Frontal cortex (tissue), 3 donors: ENCODE measurements at regions not wholly inside any gene's neighbourhood (a gene's known extent, or its start where the extent isn't known, plus 50 kb on each side); places are given as distances from the start of the nearest gene placed in this dataset.
"Not testable (repeated sequence)": the region's sequence is repeated elsewhere in the genome, so short reads cannot be mapped to it uniquely, and the experiment has no call there.

Source experiments
- DNase-seq, 2 donors: peaks; one replicate each; pipeline ENCODE4 v3.0.0; 2012; ENCODE audit warnings: low spot score in 2 of 2
- FAIRE-seq: peaks from 2 replicates; lab custom pipeline; 2012; peaks lifted over from hg19 to GRCh38; lab: Jason Lieb, UNC
- donor health status: control.
- donor health status: control.
- donor health status: control.

- FAIRE-seq (no peak), DNase-seq (no peak)
Measured at GRCh38 chr2:216949700-216950413, 90.0 kb upstream of the TNP1 start.

GRCh38 chr2:216947055-216947454 is 87.2 kb upstream of the TNP1 start:
- FAIRE-seq (no peak), DNase-seq (no peak)

GRCh38 chr2:216944733-216945132 is 84.9 kb upstream of the TNP1 start:
- no peak for DNase-seq
- FAIRE-seq, result no peak

GRCh38 chr2:216943109-216943508 is 83.2 kb upstream of the TNP1 start:
- FAIRE-seq (no peak), DNase-seq (no peak)

- DNase-seq, result no peak
- FAIRE-seq, result no peak
Measured at GRCh38 chr2:216942465-216942864, 82.6 kb upstream of the TNP1 start.

- DNase-seq, result no peak
- no peak for FAIRE-seq
Measured at GRCh38 chr2:216942016-216942415, 82.2 kb upstream of the TNP1 start.

GRCh38 chr2:216936954-216937357 is 77.1 kb upstream of the TNP1 start:
- DNase-seq, result no peak
- no peak for FAIRE-seq

- FAIRE-seq (no peak), DNase-seq (no peak)
Measured at GRCh38 chr2:216934623-216935022, 74.8 kb upstream of the TNP1 start.

- DNase-seq (no peak), FAIRE-seq (no peak)
Measured at GRCh38 chr2:216934151-216934550, 74.3 kb upstream of the TNP1 start.

GRCh38 chr2:216932863-216933548 is 73.1 kb upstream of the TNP1 start:
- FAIRE-seq, result no peak
- no peak for DNase-seq

GRCh38 chr2:216932113-216932862 is 72.4 kb upstream of the TNP1 start:
- FAIRE-seq, result no peak
- no peak for DNase-seq

- no peak for DNase-seq
- no peak for FAIRE-seq
Measured at GRCh38 chr2:216930716-216931115, 70.9 kb upstream of the TNP1 start.

GRCh38 chr2:216929338-216929737 is 69.5 kb upstream of the TNP1 start:
- not testable (repeated sequence) for FAIRE-seq, DNase-seq

- FAIRE-seq (no peak), DNase-seq (no peak)
Measured at GRCh38 chr2:216927163-216927562, 67.3 kb upstream of the TNP1 start.

GRCh38 chr2:216925636-216926366 is 65.9 kb upstream of the TNP1 start:
- DNase-seq, result no peak
- no peak for FAIRE-seq

- no peak for FAIRE-seq
- DNase-seq, result no peak
Measured at GRCh38 chr2:216925006-216925405, 65.1 kb upstream of the TNP1 start.

GRCh38 chr2:216923706-216924105 is 63.8 kb upstream of the TNP1 start:
- no peak for FAIRE-seq
- DNase-seq, result no peak

- no peak for FAIRE-seq
- DNase-seq, result no peak
Measured at GRCh38 chr2:216922175-216922780, 62.4 kb upstream of the TNP1 start.

GRCh38 chr2:216920937-216921456 is 61.1 kb upstream of the TNP1 start:
- no peak for DNase-seq
- FAIRE-seq, result no peak
